HEK293 (cell line): ENCODE measurements at regions not wholly inside any gene's neighbourhood (a gene's known extent, or its start where the extent isn't known, plus 50 kb on each side); places are given as distances from the start of the nearest gene placed in this dataset.

ENCODE experiments used
- CTCF ChIA-PET: fragments of 350-600 bp; formaldehyde crosslinking; extraction: SDS; loops from one replicate; lab custom pipeline; 2021; ENCODE audit warnings: antibody characterized with exemption; lab: Yijun Ruan, JAX
- POLR2A ChIA-PET: fragments of 300-600 bp; formaldehyde crosslinking; extraction: SDS; loops from one replicate; lab custom pipeline; 2020; ENCODE audit warnings: antibody characterized with exemption, inconsistent platforms; lab: Yijun Ruan, JAX
- H3K27ac ChIP-seq: fragments of 200-500 bp; sonication (Bioruptor generic); 2 replicates; pipeline ENCODE4 v1.5.1; 2014; ENCODE audit warnings: low read depth, low read length, control low read depth, inconsistent platforms; ENCODE audit errors: extremely low read depth
- H3K36me3 ChIP-seq, 2 experiments: fragments of 200-500 bp in 1 of 2; sonication (Bioruptor generic) in 1 of 2; 1 replicate in 1 of 2; 2 replicates in 1 of 2; pipeline ENCODE4 v1.5.1; 2014 to 2017; ENCODE audit warnings: inconsistent platforms in 2 of 2, low read length in 2 of 2; ENCODE audit not compliant: control insufficient read depth in 2 of 2, insufficient read depth in 1 of 2
- H3K4me1 ChIP-seq: fragments of 200-500 bp; sonication (Bioruptor generic); 2 replicates; pipeline ENCODE4 v1.5.1; 2014; ENCODE audit warnings: mild to moderate bottlenecking, low read length, inconsistent platforms; ENCODE audit not compliant: control insufficient read depth, insufficient read depth
- H3K4me3 ChIP-seq: 2 replicates; pipeline ENCODE4 v1.5.1; 2011; ENCODE audit warnings: low read depth, mild to moderate bottlenecking, control low read depth, low read length, moderate library complexity
- H3K9me3 ChIP-seq: fragments of 200-500 bp; sonication (Bioruptor generic); 2 replicates; pipeline ENCODE4 v1.5.1; 2014; ENCODE audit warnings: low read depth, low read length, inconsistent platforms; ENCODE audit not compliant: control insufficient read depth, insufficient read depth
- MYNN ChIP-seq: fragments of 450-650 bp; formaldehyde crosslinking; IDR thresholded peaks from 2 replicates; pipeline ENCODE4 v1.5.1; 2016; ENCODE audit warnings: missing biosample characterization, missing genetic modification characterization, borderline replicate concordance
- PATZ1 ChIP-seq: fragments of 450-650 bp; formaldehyde crosslinking; IDR thresholded peaks from 2 replicates; pipeline ENCODE4 v1.5.1; 2016; ENCODE audit warnings: missing biosample characterization, missing genetic modification characterization
- SALL2 ChIP-seq: fragments of 450-650 bp; formaldehyde crosslinking; IDR thresholded peaks from 2 replicates; pipeline ENCODE4 v1.5.0; 2017; ENCODE audit warnings: missing biosample characterization, mild to moderate bottlenecking, missing genetic modification characterization, borderline replicate concordance
- ZFP3 ChIP-seq: fragments of 450-650 bp; formaldehyde crosslinking; IDR thresholded peaks from 2 replicates; pipeline ENCODE4 v1.5.1; 2016; ENCODE audit warnings: low read depth, missing biosample characterization, missing genetic modification characterization
- ZFP41 ChIP-seq: fragments of 450-650 bp; formaldehyde crosslinking; IDR thresholded peaks from 2 replicates; pipeline ENCODE4 v1.5.1; 2016; ENCODE audit warnings: missing biosample characterization, missing genetic modification characterization, borderline replicate concordance
- ZNF114 ChIP-seq: fragments of 450-650 bp; formaldehyde crosslinking; IDR thresholded peaks from 2 replicates; pipeline ENCODE4 v1.5.0; 2017; ENCODE audit warnings: missing biosample characterization, missing genetic modification characterization
- ZNF138 ChIP-seq: fragments of 450-650 bp; formaldehyde crosslinking; IDR thresholded peaks from 2 replicates; pipeline ENCODE4 v1.5.1; 2016; ENCODE audit warnings: missing biosample characterization, missing genetic modification characterization, borderline replicate concordance
- ZNF354C ChIP-seq: fragments of 450-650 bp; formaldehyde crosslinking; IDR thresholded peaks from 2 replicates; pipeline ENCODE4 v1.5.1; 2016; ENCODE audit warnings: missing biosample characterization, missing genetic modification characterization, low read depth, borderline replicate concordance
- ZNF423 ChIP-seq: fragments of 450-650 bp; formaldehyde crosslinking; IDR thresholded peaks from 2 replicates; pipeline ENCODE4 v1.5.1; 2016; ENCODE audit warnings: missing biosample characterization, missing genetic modification characterization
- ZNF560 ChIP-seq: fragments of 450-650 bp; formaldehyde crosslinking; IDR thresholded peaks from 2 replicates; pipeline ENCODE4 v1.5.1; 2017; ENCODE audit warnings: missing biosample characterization, missing genetic modification characterization, borderline replicate concordance
- ZNF596 ChIP-seq: fragments of 450-650 bp; IDR thresholded peaks from 2 replicates; pipeline ENCODE4 v1.5.0; 2018; ENCODE audit warnings: missing biosample characterization, mild to moderate bottlenecking, missing genetic modification characterization, moderate library complexity
- ZNF701 ChIP-seq: fragments of 450-650 bp; formaldehyde crosslinking; IDR thresholded peaks from 2 replicates; pipeline ENCODE4 v1.5.1; 2016; ENCODE audit warnings: missing biosample characterization, missing genetic modification characterization
- ZSCAN16 ChIP-seq: fragments of 450-650 bp; formaldehyde crosslinking; IDR thresholded peaks from 2 replicates; pipeline ENCODE4 v1.5.1; 2016; ENCODE audit warnings: missing biosample characterization, missing genetic modification characterization
- TF ChIP-seq, protein P1 (sequence below): fragments of 450-650 bp; IDR thresholded peaks from 2 replicates; pipeline ENCODE4 v1.5.1; 2018; ENCODE audit warnings: missing biosample characterization, mild to moderate bottlenecking, missing genetic modification characterization
- TF ChIP-seq, protein P2 (sequence below): fragments of 450-650 bp; formaldehyde crosslinking; IDR thresholded peaks from 2 replicates; pipeline ENCODE4 v1.5.1; 2017; ENCODE audit warnings: missing biosample characterization, missing genetic modification characterization

DNA sequence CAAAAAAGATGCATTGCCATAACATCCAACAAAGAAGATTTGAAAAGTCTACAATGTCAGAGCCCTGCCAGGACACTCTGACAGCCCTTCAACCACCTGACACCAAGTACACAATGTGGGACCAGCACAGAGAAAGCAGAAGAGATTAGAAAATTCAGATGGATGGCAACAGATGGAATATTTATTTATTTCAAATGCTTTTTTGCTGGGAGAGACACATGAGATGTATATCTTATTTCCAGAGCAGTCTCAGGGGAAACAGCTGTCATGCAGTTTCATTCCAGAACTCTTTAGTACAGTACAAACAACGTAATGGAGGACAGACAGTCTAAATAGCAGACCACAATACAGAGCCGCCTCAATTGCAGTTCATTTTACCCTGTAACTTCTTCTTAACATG lies 110.1 kb downstream of the MAIP1 start:
- Histone ChIP-seq H3K36me3 (no peaks in the 10 kb centered on the region), H3K9me3 (no peaks in the 10 kb centered on the region), H3K4me3 (no peak overlapping the region), H3K27ac (no peak overlapping the region), H3K4me1 (no peaks in the 10 kb centered on the region)
- TF ChIP-seq ZNF138 (no peak), ZNF423 (tag by site-specific recombination) (no peak), PATZ1 (tag by site-specific recombination) (no peak), ZNF560 (no peak)
- TF ChIP-seq, protein P1, sequence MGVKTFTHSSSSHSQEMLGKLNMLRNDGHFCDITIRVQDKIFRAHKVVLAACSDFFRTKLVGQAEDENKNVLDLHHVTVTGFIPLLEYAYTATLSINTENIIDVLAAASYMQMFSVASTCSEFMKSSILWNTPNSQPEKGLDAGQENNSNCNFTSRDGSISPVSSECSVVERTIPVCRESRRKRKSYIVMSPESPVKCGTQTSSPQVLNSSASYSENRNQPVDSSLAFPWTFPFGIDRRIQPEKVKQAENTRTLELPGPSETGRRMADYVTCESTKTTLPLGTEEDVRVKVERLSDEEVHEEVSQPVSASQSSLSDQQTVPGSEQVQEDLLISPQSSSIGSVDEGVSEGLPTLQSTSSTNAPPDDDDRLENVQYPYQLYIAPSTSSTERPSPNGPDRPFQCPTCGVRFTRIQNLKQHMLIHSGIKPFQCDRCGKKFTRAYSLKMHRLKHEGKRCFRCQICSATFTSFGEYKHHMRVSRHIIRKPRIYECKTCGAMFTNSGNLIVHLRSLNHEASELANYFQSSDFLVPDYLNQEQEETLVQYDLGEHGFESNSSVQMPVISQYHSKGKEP: no peak
- ChIA-PET CTCF (no interaction called here), POLR2A (no interaction called here)

DNA sequence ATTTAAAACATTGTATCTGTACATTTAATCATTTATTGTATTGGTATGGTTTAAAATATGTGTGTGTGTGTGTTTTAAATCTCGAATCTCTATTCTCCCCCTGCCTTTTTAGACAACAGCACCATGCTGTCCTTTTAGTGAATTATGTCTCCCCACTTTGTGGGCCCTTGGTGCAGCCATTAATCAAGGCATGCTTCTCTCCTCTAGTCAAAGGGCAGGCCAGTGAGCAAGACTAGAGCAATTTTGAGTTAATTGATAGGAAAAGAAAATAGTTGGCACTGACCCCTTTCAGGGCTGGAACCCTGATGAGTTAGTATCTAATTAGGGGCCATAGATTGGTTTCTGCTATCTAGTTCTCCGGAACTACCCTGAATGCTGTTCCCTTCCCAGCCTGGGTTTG lies 111.0 kb downstream of the MAIP1 start:
- Histone ChIP-seq H3K4me1 (no peaks in the 10 kb centered on the region), H3K9me3 (no peaks in the 10 kb centered on the region), H3K27ac (no peak overlapping the region), H3K4me3 (no peak overlapping the region), H3K36me3 (no peaks in the 10 kb centered on the region)
- ChIA-PET POLR2A (no interaction called here), CTCF (no interaction called here)
- no peak for TF ChIP-seq ZSCAN16 (tag by site-specific recombination)
- no peak for TF ChIP-seq ZNF701 (tag by site-specific recombination)
- TF ChIP-seq MYNN (tag by site-specific recombination): no peak
- no peak for TF ChIP-seq ZFP41
- no peak for TF ChIP-seq ZNF596 (tag by site-specific recombination)

- ChIA-PET POLR2A (no interaction called here), CTCF (no interaction called here)
- Histone ChIP-seq H3K36me3 (no peaks in the 10 kb centered on the region), H3K4me1 (no peaks in the 10 kb centered on the region), H3K27ac (no peak overlapping the region), H3K4me3 (no peak overlapping the region), H3K9me3 (no peaks in the 10 kb centered on the region)
- no peak for TF ChIP-seq ZNF354C
- no peak for TF ChIP-seq ZFP3 (tag by site-specific recombination)
- TF ChIP-seq SALL2 (tag by site-specific recombination): no peak
These were observed 113.3 kb downstream of the MAIP1 start for GRCh38 chr2:200068642-200069041.

DNA sequence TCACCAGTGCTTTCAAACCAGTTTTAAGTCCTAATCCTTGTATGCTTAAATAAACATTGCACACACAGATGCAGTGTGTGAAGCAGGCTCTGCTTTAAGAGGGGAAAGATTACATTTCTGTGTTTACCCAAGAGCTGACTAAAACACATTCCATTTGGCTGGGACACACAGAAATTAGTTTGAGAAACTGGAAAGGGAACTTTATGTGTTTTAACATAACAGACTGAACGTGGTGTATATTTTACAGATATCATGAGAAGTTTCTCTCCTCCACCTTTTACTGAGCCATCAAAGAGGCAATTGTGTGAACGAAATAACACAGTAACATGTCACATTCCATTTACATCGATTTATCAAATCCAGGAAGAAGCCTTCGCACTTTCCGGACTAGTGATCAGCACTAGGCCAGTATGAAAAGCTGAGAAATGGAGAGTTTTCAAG lies 121.8 kb downstream of the MAIP1 start:
- no peak for TF ChIP-seq ZNF114 (tag by site-specific recombination)
- TF ChIP-seq, protein P2, sequence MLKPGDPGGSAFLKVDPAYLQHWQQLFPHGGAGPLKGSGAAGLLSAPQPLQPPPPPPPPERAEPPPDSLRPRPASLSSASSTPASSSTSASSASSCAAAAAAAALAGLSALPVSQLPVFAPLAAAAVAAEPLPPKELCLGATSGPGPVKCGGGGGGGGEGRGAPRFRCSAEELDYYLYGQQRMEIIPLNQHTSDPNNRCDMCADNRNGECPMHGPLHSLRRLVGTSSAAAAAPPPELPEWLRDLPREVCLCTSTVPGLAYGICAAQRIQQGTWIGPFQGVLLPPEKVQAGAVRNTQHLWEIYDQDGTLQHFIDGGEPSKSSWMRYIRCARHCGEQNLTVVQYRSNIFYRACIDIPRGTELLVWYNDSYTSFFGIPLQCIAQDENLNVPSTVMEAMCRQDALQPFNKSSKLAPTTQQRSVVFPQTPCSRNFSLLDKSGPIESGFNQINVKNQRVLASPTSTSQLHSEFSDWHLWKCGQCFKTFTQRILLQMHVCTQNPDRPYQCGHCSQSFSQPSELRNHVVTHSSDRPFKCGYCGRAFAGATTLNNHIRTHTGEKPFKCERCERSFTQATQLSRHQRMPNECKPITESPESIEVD (tag by site-specific recombination): peak; percentile 96
- Histone ChIP-seq H3K4me1 (peaks cover 6% of the 10 kb centered on the region; the same call in 1 of the 2 replicates), H3K9me3 (no peaks in the 10 kb centered on the region), H3K36me3 (no peaks in the 10 kb centered on the region), H3K4me3 (no peak overlapping the region), H3K27ac (no peak overlapping the region)
- POLR2A ChIA-PET: no interaction called here
- CTCF ChIA-PET: no interaction called here
